HCEC 1CT (cell line): ENCODE measurements at regions not wholly inside any gene's neighbourhood (a gene's known extent, or its start where the extent isn't known, plus 50 kb on each side); places are given as distances from the start of the nearest gene placed in this dataset.

Experiments used
- DNase-seq: peaks from one replicate; pipeline ENCODE4 v3.0.0-alpha.2; 2017

DNA sequence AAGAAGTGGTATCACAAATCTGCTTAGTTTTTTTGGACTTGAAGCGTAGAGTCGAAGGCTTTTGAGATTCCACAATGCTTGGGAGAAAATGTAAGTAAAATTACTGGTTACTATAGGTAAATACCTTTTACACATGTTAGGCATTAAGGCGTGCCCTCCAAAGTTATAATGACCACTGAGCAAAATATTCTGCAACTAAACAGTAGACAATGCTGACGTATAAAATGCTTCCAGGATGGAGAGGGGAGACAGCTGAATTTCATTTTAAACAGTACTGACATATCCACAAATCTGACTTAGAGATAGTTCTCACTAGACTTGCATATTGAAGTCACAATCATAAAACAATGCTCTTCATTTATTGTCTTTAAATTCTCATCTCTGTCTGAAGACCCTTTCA lies 144.5 kb upstream of the DCN start:
- DNase-seq, result no peak

GRCh38 chr12:91326058-91327027 lies 143.7 kb upstream of the DCN start:
- DNase-seq, result peak; percentile 64

DNA sequence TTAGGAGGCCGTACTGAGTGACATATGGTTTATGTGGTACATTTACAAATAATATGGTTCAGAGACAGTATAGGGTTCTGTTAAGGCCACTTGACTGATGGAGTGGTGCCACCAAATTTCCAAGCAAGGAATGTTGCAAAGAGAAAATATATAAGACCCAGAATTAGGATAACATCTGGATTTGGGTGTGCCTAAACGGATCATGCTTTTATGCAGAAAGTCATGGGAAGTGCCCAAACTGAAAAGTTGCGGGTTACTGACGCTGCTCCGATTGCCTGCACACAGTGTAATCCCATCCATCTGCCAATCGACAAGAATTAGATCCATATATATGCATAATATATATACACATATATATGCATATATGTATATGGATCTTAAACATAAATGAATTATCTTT lies 138.4 kb upstream of the DCN start:
- no peak for DNase-seq

- no peak for DNase-seq
These were observed 136.6 kb upstream of the DCN start for GRCh38 chr12:91319071-91319760.

DNA sequence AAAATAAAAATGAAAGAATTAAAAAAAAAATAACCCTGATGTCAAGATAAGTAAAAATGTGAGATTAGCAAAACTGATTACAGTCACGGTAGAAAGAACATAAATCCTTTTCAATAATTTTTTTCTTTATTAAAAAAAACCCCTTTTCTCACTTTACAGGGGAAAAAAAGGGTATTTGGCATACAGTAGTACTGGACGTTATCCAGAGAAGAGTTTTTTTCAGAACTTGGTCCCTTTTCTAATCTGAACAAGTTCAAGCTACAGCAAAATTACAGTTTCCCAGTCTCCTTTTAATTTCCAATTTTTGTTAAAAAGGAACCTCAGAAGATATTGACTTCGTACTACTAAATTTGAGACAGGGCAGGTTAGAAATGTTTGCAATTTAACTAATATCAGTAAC lies 134.7 kb upstream of the DCN start:
- DNase-seq, result no peak

DNA sequence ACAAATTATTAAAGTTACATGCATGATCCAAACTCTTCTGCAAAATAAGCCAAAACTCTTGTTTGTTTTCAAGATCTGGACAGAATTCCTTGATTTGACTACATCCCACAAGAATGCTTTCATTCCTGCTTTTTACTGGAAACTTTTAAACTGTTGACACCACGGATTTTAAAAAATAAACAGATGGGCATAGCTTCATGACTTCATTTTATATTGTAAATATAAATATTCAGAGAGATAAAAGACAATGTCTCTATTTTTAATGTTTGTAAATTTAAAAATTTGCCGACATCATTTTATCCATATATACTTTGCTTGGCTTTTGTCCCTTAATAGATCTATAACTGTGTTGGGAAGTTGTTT lies 134.3 kb upstream of the DCN start:
- peak; percentile 70 for DNase-seq

- DNase-seq, result no peak
These were observed 133.7 kb upstream of the DCN start for GRCh38 chr12:91316161-91316906.

- no peak for DNase-seq
These were observed 128.5 kb upstream of the DCN start for GRCh38 chr12:91311081-91311480.

DNA sequence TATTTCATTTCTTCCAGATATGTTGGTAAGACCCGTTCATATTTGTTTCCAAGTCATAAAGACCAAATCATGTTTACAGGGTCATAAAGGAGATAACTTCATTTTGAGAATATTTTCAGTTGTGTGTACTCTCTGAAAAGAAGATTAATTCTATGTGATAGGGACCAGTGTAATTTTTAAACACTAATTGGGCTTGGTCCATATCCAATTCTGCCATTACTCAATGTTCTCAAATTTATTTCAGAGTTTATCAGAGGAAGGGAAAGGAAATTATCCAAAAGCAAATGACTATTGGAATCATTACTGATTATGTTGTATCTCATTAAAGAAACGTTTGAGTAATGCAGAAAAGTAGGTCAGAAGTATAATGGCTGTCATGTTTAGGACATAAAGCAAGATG lies 126.8 kb upstream of the DCN start:
- DNase-seq, result no peak

DNA sequence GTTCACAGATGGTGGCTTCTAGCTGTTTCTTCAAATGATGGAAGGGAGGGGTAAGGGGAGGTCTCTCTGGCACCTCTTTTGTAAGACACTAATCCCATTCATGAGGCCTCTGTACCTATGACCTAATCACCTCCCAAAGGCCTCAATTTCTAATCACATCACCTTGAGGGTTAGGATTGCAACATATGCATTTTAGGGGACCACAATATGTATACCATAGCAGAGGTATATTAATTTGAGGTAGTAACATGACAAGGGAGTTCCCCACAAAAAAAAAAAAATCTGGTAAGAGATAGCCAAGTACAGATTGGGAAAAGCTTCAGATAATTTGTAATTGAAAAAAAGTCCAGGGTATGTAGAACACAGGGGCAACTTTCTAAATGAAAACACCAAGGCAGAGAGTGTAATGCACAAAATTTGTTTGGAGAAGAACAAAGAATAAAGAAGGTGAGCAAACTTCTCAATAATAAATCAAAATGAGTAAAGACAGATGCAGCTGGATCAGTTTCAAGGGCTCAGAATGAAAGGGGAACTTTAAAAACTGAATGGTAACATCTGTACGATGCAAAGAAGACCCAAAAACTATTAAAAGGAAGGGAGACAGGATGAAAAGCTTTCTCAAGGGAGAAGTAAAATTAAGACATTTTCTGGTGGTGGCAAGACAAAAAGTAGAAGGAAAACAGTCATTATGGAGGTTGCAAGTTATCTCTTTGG lies 125.5 kb upstream of the DCN start:
- DNase-seq, result no peak

GRCh38 chr12:91290354-91290753 lies 107.7 kb upstream of the DCN start:
- DNase-seq, result no peak

DNA sequence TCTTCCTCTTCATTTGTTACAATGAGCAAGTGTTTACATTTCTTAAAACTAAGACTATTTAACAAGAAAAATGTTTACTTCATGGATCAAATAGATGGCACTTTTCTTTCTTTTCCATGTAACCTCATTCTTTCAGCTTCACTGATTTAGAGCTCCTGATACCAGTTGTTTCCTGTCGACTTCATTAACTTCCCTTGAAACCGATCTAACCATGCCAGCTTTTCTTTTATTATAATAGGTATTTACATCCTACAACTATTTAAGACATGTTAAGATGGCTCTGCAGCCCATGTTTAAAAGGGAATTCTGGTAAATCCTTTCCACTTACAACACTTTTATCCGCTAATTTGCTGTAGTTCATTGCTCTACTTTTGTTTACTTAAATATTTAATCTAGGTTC lies 107.3 kb upstream of the DCN start:
- no peak for DNase-seq

DNA sequence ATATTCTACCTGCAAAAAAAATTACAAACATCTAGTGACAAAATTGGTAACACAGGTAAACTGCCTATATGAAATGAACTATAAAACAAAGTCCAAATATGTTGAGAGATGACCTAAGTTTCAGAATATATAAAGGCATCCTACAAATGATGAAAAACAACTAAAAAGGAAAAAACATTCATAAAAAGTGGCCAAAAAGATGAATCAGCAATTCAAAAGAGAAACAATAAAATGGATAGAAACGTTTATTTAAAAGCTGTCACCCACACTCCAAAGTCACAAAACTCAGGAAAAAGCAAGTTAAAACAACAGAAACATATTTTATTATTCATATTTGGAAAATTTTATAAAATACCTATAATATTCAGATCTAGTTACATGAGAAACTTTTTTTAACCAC lies 106.5 kb upstream of the DCN start:
- no peak for DNase-seq

GRCh38 chr12:91287753-91288152 lies 105.1 kb upstream of the DCN start:
- DNase-seq, result no peak

- DNase-seq, result no peak
These were observed 95.5 kb upstream of the DCN start for GRCh38 chr12:91278126-91278525.

- DNase-seq, result no peak
These were observed 93.9 kb upstream of the DCN start for GRCh38 chr12:91276509-91276908.

DNA sequence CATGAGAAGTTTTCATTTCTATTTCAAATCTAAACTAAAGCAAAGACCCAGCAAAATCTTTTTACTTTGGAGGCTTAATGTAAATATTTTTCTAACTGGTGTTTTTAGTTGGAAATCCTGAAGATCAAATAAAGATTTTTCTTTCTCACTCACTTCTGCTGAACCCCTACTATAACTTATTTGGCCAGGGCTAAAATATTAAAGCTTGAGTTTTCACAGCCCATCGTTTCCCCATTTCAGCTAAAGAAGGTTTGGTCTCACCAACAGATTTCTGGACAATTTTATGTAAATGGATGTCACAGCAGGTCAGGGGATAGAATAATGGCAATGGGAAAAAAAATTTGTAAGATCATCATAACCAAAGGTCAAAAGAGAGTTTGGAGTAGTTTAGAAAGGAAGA lies 92.7 kb upstream of the DCN start:
- DNase-seq, result no peak

- peak; percentile 22 for DNase-seq
These were observed 92.3 kb upstream of the DCN start for GRCh38 chr12:91274916-91275315.

DNA sequence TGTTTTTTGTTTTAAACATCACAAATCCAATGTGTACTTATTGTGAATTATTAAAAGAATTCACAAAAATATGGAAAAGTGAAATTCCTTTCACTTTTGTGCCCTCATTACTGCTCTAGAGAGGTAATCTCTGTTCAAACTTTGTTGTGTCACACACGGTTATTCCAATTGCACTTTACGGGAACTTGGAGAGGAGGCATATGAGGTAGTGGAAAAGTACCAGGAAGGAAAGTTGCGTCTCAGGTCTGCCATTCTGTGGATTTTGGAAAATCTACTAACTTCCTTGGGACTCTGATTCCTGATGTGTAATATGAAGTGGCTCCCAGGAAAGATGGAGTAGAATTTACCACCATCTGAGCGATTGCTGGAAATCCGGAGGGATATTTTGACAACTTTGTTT lies 90.9 kb upstream of the DCN start:
- no peak for DNase-seq

DNA sequence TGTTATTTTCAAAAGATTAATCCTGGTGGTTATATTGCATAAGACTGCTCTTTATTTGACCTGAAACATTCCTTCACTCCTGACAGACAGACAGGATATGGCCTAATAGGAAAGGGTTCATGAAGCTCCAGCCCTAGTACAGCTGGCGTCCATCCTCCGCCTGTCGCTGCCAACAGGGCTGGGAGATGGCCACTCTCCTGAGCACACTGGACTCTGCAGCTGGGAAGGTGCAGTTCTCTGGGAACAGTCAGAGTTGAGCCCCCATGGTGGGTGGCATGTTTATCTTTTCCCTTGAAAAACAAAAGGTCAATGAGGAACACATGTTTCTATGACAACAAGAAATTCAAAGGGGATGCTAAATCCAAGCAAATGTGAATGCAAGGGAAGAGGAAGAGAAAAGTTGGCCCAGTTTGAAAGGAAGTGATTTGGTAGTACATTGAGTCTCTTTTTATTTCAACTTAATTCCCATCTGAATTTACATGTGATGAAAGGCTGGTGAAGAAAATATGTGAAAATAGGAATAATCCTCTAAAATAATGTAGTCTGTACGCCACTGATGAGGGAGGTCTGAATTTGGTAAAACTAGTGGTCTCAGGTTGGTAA lies 89.9 kb upstream of the DCN start:
- DNase-seq, result peak; percentile 67

DNA sequence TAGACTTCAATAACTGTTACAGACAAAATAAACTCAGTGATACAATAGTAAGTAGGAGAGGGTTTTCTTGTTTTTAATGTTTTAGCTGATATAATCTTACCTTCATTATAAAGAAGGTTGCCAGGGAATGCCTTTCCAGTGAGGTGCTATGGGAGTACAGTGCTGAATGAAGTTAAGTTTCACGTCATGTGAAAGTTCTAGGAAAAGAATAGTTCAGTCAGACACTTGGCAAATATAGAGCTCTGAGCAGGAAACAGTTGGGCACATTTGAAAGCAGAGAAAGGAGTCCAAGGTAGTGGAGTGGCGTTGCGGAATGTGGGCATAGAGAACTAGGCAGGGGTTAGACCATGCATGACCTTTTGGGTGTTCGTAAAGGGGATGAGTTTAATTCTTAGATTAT lies 88.6 kb upstream of the DCN start:
- DNase-seq, result no peak

- no peak for DNase-seq
These were observed 84.4 kb upstream of the DCN start for GRCh38 chr12:91267039-91267438.

- no peak for DNase-seq
These were observed 81.6 kb upstream of the DCN start for GRCh38 chr12:91264178-91264577.
